ENCODE measurements at regions not wholly inside any gene's neighbourhood (a gene's known extent, or its start where the extent isn't known, plus 50 kb on each side); places are given as distances from the start of the nearest gene placed in this dataset.

DNA sequence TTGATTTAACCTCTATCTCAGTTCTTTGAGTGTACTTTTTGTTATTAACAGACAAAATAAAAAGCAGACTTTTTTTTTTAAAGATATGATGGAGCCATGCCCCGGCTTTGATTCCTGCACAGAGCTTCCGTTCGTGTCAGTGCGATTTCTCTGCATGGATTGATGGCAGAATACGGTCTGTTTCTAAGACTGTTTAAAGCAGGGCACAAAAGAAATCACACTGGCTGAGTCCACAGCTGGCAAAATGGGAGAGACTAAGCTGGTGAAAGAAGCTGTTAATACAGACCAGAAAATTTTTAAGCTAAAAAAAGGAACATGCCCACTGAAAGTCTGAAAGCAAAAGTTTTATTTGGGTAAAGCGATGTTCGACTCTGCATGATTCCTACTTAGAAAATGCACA lies 501.4 kb upstream of the WWC1 start:
- DNase-seq (ENCODE audit: low spot score): no peak

DNA sequence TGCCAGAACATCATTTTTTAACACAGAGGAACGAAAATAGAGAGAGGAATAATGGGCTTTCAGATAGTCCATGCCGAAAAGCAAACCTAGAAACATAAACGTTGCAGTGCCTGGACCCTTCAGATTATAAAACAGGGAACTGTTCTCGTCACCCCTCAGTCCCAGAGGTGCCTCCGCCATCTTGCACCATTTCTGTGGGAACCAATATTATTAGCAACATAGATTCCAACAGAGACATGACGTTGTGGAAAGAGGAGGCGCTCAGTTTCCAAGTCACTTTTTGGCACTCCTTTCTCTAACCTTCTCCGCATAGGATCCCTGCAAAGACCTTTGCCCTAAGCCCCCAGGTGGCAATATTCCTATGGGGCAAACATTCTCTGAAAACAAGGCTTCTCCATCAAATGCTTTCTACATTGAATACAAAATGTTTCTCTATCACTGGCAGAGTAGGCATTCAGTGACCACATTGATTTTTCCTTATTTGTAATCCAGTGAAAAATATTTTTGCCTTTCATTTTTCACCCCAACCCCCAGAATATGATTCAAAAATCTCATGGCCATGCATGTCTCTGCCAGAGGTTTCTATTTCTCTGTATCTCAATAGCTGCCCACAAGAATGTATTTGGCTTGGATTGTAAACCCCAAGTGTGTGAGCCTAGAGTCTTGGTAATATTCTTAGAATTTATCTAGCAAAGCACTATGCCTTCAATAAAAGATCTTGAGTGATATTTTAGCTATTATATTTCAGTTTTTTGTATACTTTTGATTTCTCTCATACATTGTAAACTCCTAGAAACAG lies 500.8 kb upstream of the WWC1 start:
- no peak for DNase-seq (ENCODE audit: low spot score)

DNA sequence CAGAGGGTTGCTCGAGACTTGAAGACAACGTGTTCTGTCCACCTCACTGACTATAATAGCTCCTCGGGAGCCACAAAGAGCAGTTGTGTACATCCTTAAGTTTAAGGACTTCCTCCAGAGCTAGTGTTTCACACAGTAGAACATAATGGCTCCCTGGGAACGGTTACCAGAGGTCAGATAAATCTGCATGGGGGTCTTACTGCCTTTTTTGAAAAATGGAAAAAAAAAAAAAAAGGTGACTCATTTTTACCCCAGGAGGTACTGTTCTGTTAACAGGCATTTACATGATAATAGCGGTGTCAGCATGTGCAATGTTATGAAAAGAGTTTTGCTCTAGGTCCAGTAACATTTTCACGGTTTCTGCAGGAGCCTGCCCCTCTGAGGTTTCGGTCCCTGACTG lies 498.9 kb upstream of the WWC1 start:
- no peak for DNase-seq (ENCODE audit: low spot score)

DNA sequence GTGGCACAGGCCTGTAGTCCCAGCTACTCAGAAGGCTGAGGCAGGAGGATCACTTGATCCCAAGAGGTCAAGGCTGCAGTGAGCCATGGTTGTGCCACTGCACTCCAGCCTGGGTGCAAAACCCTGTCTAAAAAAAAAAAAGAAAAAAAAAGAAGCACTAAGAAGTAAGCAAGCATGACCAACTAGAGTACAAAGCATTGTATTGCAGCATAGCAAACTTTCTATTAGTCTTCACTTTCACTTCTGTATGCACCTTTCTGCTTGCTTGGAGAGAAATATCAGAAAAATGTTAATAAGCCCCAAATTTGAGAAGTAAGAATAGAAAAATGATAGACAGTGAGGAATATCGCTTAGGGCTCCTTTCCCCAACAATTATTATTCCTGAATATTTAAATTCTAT lies 497.7 kb upstream of the WWC1 start:
- no peak for DNase-seq (ENCODE audit: low spot score)

DNA sequence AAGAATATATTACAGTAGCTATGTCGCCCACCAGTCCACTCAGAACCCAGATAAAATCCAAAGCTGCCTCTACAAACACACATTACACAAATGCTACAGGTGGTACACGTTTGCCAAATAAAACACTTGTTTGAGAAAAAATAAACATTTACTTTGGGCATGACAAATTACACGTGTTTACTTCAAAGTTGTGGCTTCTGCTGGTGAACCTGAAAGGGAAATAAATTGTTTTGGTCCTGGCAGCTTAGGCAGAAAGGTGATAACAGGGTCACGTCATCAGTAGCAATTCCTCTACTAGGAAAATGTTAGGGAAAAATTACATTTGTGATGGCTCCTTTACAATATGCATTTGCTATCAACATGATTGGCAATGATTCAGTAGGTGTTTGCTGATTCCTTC lies 497.3 kb upstream of the WWC1 start:
- no peak for DNase-seq (ENCODE audit: low spot score)

DNA sequence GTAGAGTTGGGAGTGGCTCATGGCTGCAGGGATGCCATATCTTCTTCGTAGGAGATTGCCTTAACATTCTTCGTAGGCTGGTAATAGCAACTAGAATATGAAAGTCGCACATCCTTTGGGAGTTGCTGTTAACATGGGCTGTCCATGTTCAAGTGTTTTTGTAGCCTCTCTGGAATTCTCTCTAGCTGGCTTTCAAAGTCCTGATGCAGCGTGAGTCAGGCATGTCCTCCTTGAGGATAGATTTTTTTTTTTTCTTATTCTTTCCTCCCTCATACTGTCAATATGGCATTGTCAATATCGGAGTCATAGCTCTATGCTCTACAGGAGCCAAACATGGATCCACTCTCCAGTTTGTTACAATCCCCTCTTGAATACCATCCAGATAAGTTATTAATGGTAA lies 494.8 kb upstream of the WWC1 start:
- DNase-seq (ENCODE audit: low spot score): no peak

DNA sequence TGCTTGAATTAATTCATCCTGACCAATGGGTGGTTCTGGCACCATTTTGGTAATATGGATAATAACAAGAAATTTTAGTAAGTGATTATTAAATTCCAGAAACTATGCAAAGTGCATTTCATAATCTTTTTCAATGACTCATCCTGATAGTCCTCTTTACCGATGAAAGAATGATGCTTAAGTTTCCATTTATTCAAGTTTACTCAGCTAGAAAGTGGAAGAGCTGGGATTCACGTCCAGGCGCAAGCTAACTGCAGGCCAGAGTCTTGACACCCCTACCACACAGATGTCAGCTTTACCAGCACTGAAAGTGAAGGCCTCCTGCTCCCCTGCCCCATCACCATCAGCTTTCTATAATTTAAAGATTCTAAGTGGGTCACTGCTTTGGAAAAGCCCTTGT lies 493.5 kb upstream of the WWC1 start:
- no peak for DNase-seq (ENCODE audit: low spot score)

DNA sequence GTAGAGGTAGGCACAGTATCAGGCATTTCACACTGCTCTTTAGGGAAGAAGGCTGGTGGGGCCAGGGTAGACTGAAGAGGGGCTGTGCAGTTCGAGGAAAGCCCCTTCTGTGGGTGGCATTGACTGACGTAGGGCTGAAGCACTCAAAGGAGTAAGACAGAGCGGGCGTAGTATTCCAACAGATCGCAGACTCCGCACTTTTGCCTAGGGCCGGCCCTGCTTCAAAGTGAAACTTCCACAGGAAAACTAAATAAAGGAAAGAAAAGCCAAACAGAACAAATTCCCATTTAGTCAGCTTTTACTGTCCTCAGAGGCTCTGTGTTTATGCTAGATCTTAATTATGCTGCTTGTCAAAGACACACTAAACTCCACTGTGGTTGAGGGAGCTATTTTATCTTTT lies 493.0 kb upstream of the WWC1 start:
- no peak for DNase-seq (ENCODE audit: low spot score)

DNA sequence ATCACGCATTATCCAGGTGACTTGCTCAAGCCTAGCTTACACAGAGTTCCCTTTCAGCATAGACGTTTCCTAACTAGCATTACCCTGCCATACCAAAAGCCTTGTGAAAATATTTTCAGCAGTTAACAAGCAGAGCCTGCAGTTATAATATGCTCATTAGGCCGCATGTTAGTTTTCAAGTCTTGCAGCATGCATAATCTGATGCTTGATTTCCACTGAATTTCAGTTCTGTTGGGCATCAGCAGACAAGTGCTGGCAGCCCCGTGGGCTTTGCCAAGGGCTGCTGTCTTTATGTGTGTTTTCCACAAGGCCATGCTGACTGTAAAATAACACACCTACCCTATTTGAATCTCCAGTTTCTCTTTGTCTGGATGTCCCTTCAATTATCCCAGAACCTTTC lies 491.0 kb upstream of the WWC1 start:
- DNase-seq (ENCODE audit: low spot score): no peak

DNA sequence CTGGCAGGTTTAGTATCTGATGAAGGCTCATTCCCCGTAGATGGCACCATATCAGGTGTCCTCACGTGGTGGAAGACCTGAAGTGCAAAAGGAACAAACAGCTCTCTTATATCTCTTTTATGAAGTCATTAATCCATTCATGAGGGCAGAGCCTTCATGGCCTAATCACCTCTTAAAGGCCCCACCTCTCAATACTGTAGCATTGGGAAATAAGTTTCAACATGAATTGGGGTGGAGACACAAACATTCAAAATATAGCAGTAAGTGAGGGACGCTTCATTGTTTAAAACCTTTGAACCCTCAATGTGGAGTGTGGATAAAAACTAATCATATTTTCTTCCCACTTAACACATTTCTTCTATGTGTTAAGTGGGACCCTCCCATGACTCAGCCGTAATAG lies 489.4 kb upstream of the WWC1 start:
- no peak for DNase-seq (ENCODE audit: low spot score)

DNA sequence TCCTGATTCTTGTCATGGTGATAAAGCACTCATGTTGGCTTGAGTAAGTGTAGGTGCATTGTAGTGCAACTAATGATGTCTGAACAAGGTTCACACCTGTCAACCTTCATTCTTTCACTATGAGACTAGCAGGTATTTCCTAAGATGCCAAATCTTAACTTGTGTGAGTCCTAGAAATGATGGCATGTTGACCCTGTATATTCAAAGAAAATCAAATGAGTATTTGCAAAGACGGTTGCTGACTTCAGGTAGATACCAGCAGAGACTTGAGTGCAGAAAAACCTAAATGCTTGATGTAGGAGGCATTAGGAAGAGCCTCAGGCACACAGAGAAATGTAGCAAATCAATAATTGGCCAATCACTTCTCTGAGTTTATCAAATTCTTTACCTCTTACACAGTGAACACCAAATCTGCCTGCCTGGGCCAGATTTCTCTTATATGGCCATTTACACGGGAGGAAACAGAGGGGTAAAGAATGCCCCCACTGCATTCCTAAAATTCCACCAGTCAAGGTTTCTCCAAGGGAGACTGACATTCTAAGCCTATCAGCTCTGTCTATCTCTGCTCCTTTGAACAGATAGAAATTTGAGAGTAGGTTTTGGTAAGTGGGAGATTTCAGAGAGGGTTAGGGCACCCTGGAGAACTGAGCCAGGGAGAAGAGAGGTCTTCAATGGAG lies 488.6 kb upstream of the WWC1 start:
- no peak for DNase-seq (ENCODE audit: low spot score)

DNA sequence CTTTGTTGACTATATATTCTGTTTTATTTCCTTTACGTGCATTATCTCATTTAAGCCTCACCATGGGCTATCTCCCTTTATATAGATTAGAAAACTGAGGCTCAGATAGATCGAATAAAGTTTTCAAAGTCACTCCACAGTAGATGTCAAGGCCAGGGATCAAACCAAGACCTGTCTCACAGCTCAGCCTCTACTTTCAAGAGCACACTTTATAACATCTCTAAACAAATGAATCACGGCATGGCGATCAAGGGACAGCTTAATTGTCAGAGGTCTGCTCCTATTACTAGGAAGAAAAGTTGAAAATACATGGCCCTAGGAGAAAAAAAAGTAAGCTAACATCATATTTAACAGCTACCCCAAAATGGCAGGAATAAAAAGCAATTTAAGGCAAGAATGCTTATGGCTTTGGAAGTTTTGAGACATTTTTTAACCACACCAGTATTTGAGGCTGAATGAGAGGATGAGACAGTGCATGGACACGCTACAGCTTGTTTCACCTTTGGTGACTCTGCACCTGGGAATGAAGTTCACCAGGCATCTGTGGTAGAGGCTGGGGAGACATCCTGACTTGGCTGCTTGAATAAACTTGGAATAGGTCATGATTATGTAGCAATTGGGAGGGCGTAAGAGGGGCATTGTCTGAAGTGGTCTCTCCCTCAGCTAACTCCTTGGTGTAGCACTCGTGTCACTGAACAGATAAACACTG lies 486.8 kb upstream of the WWC1 start:
- no peak for DNase-seq (ENCODE audit: low spot score)

DNA sequence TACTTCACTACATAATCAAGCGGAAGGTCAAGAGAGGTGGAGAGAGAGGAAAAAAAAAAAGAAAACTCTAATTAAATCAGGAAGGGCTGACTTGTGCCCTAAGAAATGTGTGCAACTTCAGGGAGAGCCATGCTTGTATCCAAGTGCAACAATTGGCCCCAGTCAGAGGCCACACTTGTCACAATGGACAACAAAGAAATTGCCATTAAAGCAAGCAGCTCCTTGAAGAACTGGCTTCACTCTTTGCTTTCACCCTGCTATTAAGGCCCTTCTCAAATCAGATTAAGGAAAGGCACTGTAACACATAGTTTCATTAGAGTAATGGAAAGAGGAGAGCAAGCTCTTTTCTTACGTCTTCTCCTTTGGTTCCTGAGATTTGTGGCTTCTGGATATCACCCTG lies 480.9 kb upstream of the WWC1 start:
- no peak for DNase-seq (ENCODE audit: low spot score)

DNA sequence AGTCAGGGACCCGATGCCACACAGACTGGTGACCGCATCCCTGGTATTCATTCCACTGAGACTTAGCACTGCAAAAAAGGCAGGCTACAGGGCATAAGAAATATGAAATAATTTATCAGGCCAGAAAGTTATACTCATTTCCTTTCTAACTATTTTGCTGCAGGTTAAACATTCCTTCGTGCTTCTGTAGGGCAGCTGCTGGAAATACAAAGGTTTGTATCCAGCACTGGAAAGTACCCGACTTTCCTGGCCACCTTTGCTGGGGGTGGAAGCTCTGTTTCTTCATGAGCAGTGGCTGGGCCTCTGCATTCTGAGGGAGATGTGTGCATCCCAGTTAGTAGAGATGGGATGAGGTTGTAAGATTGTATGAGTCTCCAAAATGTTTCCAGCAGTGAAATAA lies 478.6 kb upstream of the WWC1 start:
- DNase-seq (ENCODE audit: low spot score): no peak

DNA sequence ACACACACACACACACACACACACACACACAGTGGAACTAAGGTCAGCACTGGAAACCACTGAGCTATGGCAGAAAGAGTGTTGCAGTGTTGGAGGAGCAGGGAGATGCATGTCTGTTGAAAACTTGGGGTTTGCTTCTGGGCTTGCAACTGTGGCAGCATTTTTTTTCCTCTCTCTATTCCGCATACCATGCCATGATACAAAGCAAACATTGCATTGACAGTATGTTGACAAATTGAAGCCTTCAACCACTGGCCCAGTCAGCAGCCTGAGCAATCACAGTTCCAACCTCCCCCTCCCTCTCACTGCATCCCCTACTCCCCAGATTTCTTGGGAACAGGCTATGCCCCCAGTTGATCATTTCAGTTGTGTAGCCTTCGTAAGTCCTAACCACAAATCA lies 478.1 kb upstream of the WWC1 start:
- DNase-seq (ENCODE audit: low spot score): no peak

DNA sequence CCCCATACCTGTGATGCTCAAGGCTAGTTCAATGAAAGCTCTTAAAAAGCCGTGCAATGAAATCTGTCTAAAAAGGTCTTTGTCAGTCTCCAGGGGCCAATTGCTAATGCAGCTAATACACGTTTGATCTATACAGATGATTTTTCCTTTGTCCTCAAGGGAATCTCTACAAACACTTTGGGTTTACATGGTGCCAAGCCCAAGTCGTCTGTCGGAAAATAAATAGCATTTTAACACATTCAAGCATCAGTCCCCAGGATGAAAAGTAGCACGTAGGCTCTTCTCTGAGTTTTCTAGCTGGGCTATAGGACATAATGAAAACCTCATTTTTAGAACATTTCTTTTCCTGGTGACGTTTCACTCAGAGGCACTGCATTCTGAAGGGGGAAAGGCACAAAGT lies 477.4 kb upstream of the WWC1 start:
- DNase-seq (ENCODE audit: low spot score): no peak

DNA sequence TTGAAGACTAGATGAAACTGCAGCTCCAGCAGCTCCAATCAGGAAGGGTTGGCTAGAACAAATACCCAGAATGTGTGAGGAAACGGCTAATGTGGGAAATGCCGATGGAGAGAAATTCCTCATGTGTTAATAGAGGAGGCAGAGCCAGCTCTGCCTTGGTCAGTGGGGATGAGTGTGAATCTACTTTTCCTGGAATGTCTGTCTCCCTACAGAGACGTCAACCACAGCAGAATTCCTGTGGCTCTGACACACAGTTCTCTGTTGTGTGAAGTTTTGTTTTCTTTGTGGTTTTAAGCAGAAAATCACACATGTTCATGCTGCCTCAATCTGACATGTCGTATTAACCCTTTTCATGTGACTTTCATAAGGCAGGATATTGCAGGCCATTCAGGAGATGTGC lies 476.6 kb upstream of the WWC1 start:
- no peak for DNase-seq (ENCODE audit: low spot score)

DNA sequence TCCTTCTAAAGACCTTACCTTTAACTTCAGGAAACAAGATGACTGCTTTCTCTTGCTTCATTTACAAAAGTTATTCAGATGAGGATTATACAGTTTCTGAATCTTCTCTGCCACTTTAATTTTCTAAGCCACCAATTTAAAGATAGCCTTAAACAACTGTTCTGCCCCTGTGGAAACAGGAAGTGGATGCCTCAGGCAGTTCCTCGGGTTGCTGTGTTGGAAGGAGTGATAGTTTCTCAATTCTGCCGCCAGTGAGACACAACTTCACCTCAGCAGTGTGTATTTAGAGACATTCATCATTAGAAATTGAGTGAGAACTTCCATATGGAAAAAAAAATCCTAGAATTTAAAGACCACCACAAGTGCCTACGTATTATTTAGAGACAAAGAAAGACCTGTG lies 475.1 kb upstream of the WWC1 start:
- DNase-seq (ENCODE audit: low spot score): no peak

DNA sequence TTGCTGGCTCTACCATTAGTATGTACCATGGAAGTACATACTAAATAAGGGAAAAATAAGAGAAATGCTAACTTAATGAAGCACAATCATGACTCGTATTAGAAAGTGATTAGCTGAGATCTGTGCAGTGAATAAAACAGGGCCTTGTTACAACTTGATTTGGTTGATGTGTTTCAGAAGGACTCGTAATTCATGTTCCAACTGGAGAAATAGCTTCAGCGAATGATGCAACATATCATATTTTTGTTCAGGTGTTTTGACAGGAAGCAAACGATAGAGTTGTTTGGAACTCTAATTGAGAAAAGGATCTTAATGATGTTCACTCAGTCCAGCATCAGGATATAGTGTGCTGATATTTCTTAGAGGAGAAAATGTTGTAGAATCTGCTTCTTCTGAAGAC lies 474.6 kb upstream of the WWC1 start:
- DNase-seq (ENCODE audit: low spot score): no peak

DNA sequence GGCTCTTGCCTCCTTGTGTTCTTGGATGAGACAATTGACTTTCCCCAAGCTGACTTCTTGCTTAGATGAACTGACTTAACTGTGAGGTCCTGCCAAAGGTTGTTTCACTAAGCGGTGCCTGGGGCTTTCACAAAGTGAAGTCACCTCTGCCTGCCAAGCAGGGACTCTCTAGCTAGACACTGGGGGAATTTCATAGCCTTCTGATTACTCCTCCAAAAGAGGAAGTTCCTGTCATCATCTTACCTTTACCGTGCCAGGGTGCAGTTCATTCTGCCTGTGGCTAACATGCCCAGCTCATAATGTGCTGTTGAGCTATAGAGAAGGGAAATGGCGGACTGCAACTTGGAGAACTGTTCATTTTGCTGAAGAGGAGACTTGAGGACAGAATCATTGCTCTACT lies 472.0 kb upstream of the WWC1 start:
- no peak for DNase-seq (ENCODE audit: low spot score)

DNA sequence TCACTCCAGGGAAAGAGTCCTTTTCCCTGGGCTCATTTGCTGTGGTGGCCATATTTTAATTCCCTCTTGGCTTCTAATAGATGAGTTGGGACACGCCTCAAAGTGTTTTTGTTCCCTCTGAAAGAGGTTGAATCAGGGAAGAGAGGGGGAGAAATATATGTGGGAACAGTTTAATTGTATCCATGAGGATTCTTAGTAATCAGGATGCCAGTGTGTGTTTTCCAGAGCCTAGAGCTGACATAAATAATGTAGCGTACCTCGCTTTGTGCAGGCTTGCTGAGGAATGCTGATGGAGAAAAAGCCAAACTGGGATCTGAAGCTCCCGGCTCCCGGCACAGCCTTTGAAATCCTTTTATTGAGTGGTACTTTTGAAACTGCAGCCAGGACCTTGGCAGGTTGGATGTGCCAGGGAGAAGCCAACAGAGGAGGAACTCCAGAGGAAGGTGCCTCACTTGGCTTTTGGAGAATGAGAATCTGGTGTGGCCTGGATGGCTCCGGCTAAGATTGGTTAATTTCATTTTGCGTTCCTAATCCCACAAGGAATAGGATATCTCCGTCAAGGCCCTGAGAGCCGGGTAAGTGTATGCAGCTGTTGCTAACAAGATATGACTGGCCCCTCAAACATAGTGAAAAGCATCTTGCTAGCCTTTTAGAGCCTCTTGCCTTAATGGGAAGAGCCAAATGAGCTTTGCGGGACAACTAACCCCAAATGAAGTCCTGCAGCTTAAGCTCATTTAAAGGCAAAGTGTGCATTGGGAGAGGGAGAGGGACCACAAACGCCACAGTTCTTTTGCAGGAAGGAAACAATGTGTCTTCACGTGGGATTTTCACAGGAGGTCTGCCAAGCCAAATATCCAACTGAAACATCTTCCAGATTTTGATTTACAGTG lies 471.1 kb upstream of the WWC1 start:
- no peak for DNase-seq (ENCODE audit: low spot score)

DNA sequence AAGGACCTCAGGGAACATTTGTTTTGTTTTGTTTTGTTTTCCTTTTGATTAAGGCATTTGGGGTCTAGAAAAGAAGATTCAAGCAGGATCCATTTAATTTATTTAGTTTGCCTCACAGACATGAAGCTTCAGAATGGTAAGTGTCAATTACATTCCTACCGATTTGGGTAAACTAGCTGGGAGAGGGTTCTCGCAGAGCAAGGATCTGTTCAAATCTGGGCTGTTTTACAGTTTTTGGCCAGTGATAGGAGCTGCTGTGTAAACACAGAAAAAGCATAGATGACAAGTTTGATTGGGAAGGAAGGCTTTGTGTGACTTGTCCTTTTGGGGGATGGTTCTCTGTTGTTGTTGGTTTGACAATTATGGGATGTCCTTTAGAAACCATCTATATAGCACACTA lies 470.3 kb upstream of the WWC1 start:
- DNase-seq (ENCODE audit: low spot score): no peak
